CD1c-positive myeloid dendritic cell (primary cell): ENCODE measurements at regions not wholly inside any gene's neighbourhood (a gene's known extent, or its start where the extent isn't known, plus 50 kb on each side); places are given as distances from the start of the nearest gene placed in this dataset.

ENCODE experiments used
- DNase-seq: peaks from one replicate; pipeline ENCODE4 v3.0.0-alpha.2; 2016; ENCODE audit errors: extremely low spot score

- no peak for DNase-seq
These were observed 76.4 kb downstream of the RHOB start for GRCh38 chr2:20523073-20523798.

DNA sequence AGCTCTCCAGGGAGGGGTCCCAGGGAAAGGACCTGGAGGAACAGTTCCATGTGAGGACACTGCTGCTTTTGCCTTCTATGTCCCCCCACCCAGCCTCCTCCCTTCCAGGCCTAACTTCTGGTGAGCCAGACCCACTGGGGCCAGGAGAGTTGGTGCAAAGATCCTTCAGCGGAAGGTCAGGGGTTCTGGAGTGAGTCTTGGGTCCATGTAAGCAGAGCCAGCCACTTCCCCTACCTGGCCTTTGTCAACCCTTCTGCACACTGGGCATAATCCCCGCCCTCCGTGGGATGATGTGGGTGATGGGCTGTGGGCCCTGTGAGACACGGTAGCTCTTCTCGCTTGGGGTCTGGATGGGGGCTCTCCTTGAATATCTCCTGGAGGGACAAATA lies 76.9 kb downstream of the RHOB start:
- DNase-seq = no peak

DNA sequence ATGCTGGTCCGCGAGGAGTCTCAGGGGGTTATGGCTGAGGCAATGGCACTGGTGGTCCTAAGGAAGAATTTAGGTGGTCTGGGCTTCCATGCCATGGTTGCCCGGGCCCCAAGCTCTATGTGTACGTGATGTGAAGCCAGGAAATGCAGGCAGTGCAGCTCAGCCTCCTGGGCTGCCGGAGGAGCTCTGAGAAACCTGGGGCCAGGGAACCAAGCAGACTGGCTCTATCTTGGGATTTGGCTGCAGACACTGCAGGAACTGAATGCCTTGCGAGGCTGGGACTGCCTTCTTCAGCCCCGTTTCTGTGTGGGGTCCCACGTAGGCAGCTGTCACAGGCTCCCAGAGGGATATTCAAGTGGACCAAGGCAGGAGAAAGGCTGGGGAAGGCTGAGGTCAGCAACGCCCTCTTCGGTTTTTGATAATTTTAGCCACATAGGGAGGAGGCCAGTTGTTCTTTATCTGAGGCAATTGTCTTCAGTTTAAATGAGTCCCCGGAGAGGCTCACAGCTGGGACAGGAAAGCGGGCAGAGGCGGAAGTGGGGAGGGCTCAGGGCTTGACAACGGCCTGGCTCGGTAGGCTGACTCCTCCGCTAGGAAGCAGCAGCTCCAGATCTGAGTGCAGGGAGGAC lies 77.7 kb downstream of the RHOB start:
- no peak for DNase-seq

DNA sequence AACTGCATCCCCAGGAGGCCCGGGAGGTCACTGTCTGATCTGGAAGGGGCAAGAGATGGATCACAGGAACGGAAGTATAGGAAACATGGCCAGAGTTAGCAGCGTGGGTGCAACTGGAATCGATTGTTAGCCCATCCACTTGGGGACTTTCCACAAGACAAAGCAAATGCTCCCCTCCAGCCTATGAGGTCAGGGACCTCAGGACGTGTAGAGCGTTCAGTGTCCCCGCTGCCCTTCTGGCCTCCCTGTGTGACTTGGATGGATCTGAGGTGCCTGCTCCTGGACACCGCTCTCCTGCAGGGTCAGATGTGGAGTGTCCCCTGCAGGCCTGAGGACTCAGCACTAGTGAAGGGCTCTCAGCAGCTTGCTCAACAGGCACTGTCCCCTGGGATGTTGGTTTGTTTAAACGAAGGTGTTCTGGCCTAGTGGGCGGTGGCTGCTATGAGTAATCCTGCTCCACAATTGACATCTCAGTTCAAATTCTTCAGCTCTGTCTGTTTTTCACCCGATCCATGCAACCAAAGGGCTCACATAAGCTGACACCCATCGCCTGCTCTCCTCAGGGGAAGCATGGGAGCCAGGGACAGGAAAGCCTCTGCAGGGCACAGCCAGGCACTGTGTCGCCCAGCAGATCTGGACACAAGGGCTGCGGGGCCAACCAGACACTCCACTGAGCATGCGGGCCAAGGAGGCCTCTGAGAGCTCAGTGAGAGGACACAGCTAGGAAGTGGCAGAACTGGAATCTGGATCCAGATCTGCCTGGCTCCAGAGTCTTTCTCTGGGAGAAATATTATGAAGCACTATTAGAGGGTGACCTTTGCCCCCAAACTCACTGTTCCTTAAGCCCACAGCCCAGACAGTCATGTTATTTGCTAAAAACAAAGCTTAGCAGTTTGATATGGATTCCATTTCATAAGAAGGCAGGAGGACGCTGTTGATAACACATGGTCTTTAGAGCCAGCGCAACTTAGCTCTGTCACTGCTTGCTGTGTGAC lies 78.5 kb downstream of the RHOB start:
- no peak for DNase-seq

DNA sequence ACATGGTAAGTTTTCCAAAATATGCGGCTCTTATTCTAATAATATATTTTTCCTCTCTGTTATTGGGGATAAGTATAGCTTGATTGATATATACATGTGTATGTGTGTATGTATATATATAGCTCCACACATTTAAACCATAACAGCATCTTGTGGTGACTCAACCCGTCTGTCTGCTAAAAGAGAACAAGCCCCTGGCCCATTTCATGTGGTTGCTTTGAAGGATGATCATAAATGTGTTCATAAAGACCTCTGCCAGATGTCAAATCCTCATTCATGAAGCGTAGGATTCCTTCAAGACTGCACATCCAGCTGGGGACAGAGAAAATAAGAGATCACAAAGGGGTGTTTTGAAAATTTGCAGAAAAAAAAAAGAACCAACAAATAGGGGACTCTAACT lies 79.3 kb downstream of the RHOB start:
- no peak for DNase-seq

DNA sequence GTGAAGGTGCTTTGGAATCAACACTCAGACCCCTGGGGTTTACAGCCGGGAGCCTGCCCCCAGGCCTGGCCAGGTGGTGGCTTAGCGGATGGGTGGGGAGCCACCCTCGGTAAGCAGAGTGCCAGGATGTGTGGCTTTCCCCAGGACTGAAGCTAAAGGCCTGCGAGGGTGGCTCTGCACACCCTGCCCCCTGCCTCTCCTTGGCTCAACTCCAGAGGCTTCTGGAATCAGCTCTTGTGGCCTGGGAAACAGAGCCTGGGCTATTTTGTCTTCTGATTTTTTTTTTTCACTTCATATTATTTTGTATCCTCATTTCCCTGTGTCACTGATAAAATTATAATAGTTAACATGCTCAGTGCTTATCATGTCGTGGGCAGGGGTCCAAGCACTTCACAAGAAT lies 79.8 kb downstream of the RHOB start:
- DNase-seq = no peak

DNA sequence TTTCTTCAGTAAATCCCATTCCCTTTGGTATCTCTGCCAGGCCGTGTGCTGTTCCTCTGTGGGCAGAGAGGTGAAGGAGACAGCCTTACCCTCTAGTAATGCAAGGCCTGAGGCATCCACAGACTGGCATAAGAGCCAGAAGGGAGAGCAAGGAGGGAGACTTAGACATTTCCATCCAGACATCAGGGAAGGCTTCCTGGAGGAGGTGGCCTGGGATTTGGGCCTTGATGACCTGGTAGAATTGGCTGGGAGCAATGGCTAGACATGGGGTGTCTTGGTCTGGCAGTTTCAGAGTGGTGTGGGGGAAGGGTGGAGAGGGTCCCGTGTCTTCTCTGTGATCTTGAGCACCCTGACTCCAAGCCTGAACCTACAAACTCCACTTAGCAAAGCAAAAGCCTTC lies 81.8 kb downstream of the RHOB start:
- DNase-seq = no peak

DNA sequence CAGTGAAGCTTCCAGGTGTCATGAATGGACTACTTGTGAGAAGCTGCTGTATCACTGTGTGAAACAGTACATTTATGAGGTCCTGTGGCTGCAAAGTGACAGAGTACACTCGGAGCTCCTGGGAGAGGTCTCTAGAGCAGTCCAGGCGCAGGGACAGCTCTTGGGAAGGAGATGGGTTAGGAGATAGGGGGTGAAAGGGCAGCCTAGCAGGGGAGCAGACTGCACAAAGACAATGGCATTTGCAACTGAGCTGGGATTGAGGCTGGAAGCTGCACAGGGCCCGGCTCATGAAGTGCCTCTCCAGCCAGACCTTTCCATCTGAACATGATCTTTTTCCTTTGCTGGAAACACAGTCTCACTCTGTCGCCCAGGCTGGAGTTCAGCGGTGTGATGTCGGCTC lies 83.6 kb downstream of the RHOB start:
- DNase-seq = no peak

DNA sequence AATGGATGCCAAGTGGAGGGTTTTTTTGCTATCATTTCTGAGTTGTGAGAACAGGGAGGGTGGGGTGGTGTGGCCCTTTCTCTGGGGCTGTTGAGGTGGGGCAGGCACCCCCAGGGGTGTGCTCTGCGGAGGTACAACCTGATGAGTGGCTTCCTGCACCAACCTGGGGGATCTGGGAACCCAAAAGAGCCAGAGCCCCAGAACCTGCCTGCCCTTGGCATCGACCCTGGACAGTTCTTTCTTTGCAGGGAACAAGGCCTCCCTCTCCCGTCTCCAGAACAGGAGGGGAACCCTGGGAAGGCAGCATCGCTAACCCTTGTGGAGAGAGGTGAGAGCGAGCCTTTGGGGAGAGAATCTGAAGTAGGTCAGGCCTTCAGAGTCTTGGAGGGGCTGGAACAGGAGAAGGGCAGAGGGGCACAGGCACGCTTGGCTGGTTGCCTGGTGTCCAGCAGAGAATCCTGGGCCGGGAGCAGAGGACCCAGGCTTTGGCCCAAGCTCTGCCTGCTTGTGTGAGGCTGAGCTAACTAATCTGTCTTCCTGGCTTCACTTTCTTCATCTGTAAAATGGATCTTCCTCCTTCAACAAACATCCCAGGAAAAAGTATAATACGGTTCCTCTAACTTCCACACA lies 84.9 kb downstream of the RHOB start:
- no peak for DNase-seq

DNA sequence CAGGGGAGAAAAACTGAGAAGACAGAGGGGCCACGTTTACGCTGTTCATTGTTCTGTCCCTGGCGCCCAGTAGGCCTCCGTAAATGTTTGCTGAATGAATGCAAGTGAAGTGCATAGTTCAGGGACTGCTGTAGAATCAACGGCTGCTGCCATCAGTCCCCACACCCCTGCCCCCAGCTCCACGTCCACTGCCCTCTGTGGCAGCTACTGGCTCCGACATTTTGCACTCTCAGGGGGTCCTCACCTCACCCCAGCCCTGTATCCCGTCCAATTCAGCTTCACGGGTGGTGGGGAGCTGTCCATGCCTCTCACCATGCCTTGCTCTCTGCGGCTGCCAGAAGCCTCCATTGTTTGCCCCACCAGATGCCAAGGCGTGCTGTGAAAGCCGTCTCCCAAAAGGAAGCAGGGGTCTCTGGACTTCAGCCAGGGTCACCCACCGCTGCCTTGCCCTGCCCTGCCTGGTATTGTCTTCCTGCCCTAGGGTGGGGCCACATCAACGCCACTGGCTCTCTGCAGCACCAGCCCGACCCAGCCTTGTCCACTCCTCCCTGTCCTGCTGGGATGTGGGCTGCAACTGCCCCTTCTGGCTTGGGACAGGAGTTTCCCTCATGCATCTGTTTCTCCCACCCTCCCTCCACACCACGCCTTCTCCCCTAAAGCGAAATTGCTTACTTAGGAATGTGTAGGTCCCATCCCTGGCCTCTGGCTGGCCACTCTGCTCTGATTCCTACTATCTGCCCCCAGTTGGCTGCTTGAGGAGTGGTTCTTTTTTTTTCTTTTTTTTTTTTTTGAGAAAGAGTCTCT lies 86.0 kb downstream of the RHOB start:
- DNase-seq = no peak

GRCh38 chr2:20533993-20534622 lies 87.2 kb downstream of the RHOB start:
- no peak for DNase-seq

DNA sequence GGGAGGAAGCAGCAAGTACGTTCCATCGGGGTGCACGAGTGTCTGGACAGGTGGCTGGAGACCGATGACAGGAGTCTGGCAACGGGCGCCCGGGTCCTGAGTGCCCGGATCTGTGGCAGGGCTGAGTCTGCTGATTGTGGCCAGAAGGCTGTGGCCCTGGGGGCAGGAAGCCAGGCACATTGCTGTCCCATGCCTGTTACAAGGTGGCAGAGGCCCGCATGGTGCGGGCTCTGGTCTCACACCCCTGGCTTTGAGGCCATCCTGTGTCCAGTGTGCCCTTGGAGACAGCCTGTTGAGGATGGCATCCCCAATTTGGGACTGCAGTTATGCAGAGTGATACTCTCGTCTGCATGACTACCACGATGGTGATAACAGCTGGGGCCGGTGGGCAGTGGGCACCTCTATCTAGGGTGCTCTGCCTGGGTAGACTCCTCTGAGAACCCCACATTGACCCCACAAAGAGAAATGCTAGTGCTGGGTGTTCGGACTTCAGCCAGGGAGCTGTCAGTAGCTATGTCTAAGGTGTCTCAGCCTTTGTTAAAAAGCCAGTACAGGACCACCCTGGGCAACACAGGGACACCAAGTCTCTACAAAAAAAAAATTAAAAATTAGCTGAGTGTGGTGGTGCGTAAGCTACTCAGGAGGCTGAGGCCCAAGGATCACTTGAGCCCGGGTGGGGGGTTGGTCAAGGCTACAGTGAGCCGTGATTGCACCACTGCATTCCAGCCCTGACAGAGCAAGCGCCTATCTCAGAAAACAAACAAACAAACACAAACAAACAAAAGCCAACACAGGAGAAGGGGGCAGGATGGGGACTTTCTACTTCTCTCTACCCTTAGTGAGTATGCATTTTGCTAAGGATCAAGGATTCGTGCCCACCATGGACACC lies 88.3 kb downstream of the RHOB start:
- no peak for DNase-seq

GRCh38 chr2:20536619-20537422 lies 89.9 kb downstream of the RHOB start:
- no peak for DNase-seq

- no peak for DNase-seq
These were observed 90.8 kb downstream of the RHOB start for GRCh38 chr2:20537423-20538307.

DNA sequence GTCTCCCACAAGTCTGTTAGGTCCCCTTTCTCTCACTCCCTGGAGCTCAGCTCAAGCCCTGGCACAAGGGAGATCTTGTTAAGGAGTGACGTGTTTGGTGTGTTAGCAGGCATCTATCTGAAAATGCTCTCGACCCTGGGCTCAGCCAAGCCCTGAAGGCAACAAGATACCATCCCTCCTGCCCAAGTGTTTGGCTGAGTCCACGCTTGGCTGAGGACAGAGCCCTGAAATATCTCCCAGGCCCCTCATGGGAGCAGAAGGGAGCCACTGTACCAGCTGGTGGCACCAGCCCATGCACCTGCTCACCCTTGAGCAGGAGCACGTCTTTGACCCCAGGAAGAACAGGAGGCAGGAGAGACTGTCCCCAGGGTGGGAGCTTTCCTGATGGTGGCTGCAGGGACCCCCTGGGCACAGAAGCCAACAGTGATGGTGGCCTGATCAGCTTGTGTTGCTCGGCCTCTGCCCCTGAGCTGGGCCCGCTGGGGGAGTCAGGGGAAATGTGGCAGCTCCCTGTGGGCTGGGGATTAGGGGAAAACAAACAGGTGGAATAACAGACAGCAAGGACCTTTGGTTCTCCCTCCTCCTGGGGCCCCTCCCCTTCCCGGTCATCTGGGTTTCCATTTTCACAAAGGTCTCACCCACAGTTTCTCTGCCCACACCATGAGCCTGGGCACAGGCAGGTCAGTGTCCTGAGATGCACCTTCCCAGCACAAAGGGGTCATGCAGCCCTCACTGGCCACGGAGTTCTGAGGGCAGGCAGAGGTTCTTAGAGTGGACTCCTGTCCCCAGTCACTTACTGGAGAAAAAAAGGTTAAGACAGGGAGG lies 91.6 kb downstream of the RHOB start:
- DNase-seq = no peak

GRCh38 chr2:20539133-20539719 lies 92.4 kb downstream of the RHOB start:
- DNase-seq = no peak
